ENCODE measurements at regions not wholly inside any gene's neighbourhood (a gene's known extent, or its start where the extent isn't known, plus 50 kb on each side); places are given as distances from the start of the nearest gene placed in this dataset.
"Not testable (repeated sequence)": the region's sequence is repeated elsewhere in the genome, so short reads cannot be mapped to it uniquely, and the experiment has no call there.

DNA sequence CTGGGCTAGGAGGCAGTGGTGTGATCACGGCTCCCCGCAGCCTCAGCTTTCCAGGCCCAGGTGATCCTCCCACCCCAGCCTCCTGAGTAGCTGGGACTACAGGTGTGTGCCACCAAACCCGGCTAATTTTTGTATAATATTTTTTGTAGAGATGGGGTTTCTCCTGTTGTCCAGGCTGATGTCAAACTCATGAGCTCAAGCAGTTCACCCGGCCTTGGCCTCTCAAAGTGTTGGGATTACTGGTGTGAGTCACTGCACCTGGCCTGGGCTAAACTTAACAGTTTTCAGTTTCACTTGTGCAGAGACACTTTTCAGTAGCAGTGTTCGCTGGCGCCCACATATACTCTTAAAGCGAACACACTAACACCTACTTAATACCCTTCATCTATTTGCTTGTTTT lies 205.6 kb upstream of the ZNF608 start:
- Histone ChIP-seq H3K27ac (ENCODE audit: low read length) (no peak overlapping the region), H3K4me3 (ENCODE audit: low read length in 2 of 2) (no peak overlapping the region), H3K9me3 (ENCODE audit: control insufficient read depth in 2 of 2, low read length in 2 of 2) (no peaks in the 10 kb centered on the region), H3K36me3 (ENCODE audit: control insufficient read depth in 2 of 2, insufficient read depth in 2 of 2, low read length in 2 of 2) (no peaks in the 10 kb centered on the region), H3K9ac (ENCODE audit: low read length in 2 of 2) (no peak overlapping the region), H3K4me1 (ENCODE audit: control insufficient read depth, insufficient read depth, low read length) (no peaks in the 10 kb centered on the region), H3K27me3 (ENCODE audit: control insufficient read depth in 1 of 2, insufficient read depth in 2 of 2, low read length in 2 of 2) (no peaks in the 10 kb centered on the region)

- H3K9ac ChIP-seq (ENCODE audit: low read length in 2 of 2): no peak overlapping the region
- no peak overlapping the region for H3K4me3 ChIP-seq (ENCODE audit: low read length in 2 of 2)
- H3K27ac ChIP-seq (ENCODE audit: low read length): no peak overlapping the region
- no peaks in the 10 kb centered on the region for H3K36me3 ChIP-seq (ENCODE audit: control insufficient read depth in 2 of 2, insufficient read depth in 2 of 2, low read length in 2 of 2)
- no peaks in the 10 kb centered on the region for H3K9me3 ChIP-seq (ENCODE audit: control insufficient read depth in 2 of 2, low read length in 2 of 2)
- no peaks in the 10 kb centered on the region for H3K4me1 ChIP-seq (ENCODE audit: control insufficient read depth, insufficient read depth, low read length)
- H3K27me3 ChIP-seq (ENCODE audit: control insufficient read depth in 1 of 2, insufficient read depth in 2 of 2, low read length in 2 of 2): no peaks in the 10 kb centered on the region
Measured at GRCh38 chr5:124952566-124952965, 206.1 kb upstream of the ZNF608 start.

- H3K9ac ChIP-seq (ENCODE audit: low read length in 2 of 2): no peak overlapping the region
- H3K27me3 ChIP-seq (ENCODE audit: control insufficient read depth in 1 of 2, insufficient read depth in 2 of 2, low read length in 2 of 2): no peaks in the 10 kb centered on the region
- H3K4me1 ChIP-seq (ENCODE audit: control insufficient read depth, insufficient read depth, low read length): no peaks in the 10 kb centered on the region
- no peak overlapping the region for H3K4me3 ChIP-seq (ENCODE audit: low read length in 2 of 2)
- no peaks in the 10 kb centered on the region for H3K36me3 ChIP-seq (ENCODE audit: control insufficient read depth in 2 of 2, insufficient read depth in 2 of 2, low read length in 2 of 2)
- H3K9me3 ChIP-seq (ENCODE audit: control insufficient read depth in 2 of 2, low read length in 2 of 2): no peaks in the 10 kb centered on the region
- no peak overlapping the region for H3K27ac ChIP-seq (ENCODE audit: low read length)
Measured at GRCh38 chr5:124954784-124955183, 208.3 kb upstream of the ZNF608 start.

GRCh38 chr5:124956471-124957029 lies 210.1 kb upstream of the ZNF608 start:
- no peaks in the 10 kb centered on the region for H3K4me1 ChIP-seq (ENCODE audit: control insufficient read depth, insufficient read depth, low read length)
- H3K36me3 ChIP-seq (ENCODE audit: control insufficient read depth in 2 of 2, insufficient read depth in 2 of 2, low read length in 2 of 2): no peaks in the 10 kb centered on the region
- no peaks in the 10 kb centered on the region for H3K27me3 ChIP-seq (ENCODE audit: control insufficient read depth in 1 of 2, insufficient read depth in 2 of 2, low read length in 2 of 2)
- no peak overlapping the region for H3K27ac ChIP-seq (ENCODE audit: low read length)
- H3K9ac ChIP-seq (ENCODE audit: low read length in 2 of 2): no peak overlapping the region
- H3K4me3 ChIP-seq (ENCODE audit: low read length in 2 of 2): no peak overlapping the region
- H3K9me3 ChIP-seq (ENCODE audit: control insufficient read depth in 2 of 2, low read length in 2 of 2): no peaks in the 10 kb centered on the region

DNA sequence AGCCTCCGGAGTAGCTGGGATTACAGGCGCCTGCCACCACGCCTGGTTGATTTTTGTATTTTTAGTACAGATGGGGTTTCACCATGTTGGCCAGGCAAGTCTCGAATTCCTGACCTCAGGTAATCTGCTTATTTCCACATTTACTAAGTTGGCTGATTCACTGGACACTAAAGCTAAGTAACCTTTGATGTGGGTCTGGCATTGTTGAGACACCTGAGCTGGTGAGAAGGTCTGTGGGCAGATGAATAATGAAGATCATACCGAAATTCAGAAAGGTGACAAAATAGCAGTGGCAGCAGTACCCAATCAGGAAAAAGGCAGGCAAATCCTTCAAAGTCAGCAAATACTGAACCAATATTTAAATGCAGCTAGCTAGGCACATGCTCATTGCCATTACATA lies 210.6 kb upstream of the ZNF608 start:
- Histone ChIP-seq H3K36me3 (ENCODE audit: control insufficient read depth in 2 of 2, insufficient read depth in 2 of 2, low read length in 2 of 2) (no peaks in the 10 kb centered on the region), H3K27ac (ENCODE audit: low read length) (no peak overlapping the region), H3K9ac (ENCODE audit: low read length in 2 of 2) (no peak overlapping the region), H3K9me3 (ENCODE audit: control insufficient read depth in 2 of 2, low read length in 2 of 2) (no peaks in the 10 kb centered on the region), H3K4me1 (ENCODE audit: control insufficient read depth, insufficient read depth, low read length) (no peaks in the 10 kb centered on the region), H3K27me3 (ENCODE audit: control insufficient read depth in 1 of 2, insufficient read depth in 2 of 2, low read length in 2 of 2) (no peaks in the 10 kb centered on the region), H3K4me3 (ENCODE audit: low read length in 2 of 2) (no peak overlapping the region)

- H3K27ac ChIP-seq (ENCODE audit: low read length): no peak overlapping the region
- H3K9ac ChIP-seq (ENCODE audit: low read length in 2 of 2): no peak overlapping the region
- H3K4me3 ChIP-seq (ENCODE audit: low read length in 2 of 2): no peak overlapping the region
- H3K9me3 ChIP-seq (ENCODE audit: control insufficient read depth in 2 of 2, low read length in 2 of 2): no peaks in the 10 kb centered on the region
- H3K36me3 ChIP-seq (ENCODE audit: control insufficient read depth in 2 of 2, insufficient read depth in 2 of 2, low read length in 2 of 2): no peaks in the 10 kb centered on the region
- no peaks in the 10 kb centered on the region for H3K27me3 ChIP-seq (ENCODE audit: control insufficient read depth in 1 of 2, insufficient read depth in 2 of 2, low read length in 2 of 2)
- H3K4me1 ChIP-seq (ENCODE audit: control insufficient read depth, insufficient read depth, low read length): no peaks in the 10 kb centered on the region
Measured at GRCh38 chr5:124960266-124960665, 213.8 kb upstream of the ZNF608 start.

DNA sequence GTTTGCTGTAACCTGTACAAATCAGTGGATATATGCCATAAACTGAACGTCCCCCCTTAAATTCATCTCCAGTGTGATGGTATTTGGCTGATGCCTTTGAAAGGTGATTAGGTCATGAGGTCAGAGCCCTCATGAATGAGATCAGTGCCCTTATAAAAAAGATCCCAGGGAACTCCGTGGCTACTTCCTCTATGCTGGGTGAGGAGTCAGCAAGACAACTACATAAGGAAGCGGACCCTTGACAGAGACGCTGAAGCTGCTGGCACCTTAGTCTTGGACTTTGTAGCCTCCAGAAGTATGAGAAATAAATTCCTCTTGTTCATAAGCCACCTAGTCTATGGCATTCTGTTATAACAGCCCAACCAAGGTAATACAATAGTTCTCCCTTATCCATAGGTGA lies 215.1 kb upstream of the ZNF608 start:
- Histone ChIP-seq H3K27ac (ENCODE audit: low read length) (no peak overlapping the region), H3K9ac (ENCODE audit: low read length in 2 of 2) (no peak overlapping the region)

GRCh38 chr5:124962111-124962510 lies 215.7 kb upstream of the ZNF608 start:
- H3K36me3 ChIP-seq (ENCODE audit: control insufficient read depth in 2 of 2, insufficient read depth in 2 of 2, low read length in 2 of 2): no peaks in the 10 kb centered on the region
- H3K27ac ChIP-seq (ENCODE audit: low read length): no peak overlapping the region
- no peaks in the 10 kb centered on the region for H3K4me1 ChIP-seq (ENCODE audit: control insufficient read depth, insufficient read depth, low read length)
- H3K4me3 ChIP-seq (ENCODE audit: low read length in 2 of 2): no peak overlapping the region
- no peaks in the 10 kb centered on the region for H3K27me3 ChIP-seq (ENCODE audit: control insufficient read depth in 1 of 2, insufficient read depth in 2 of 2, low read length in 2 of 2)
- H3K9ac ChIP-seq (ENCODE audit: low read length in 2 of 2): no peak overlapping the region
- H3K9me3 ChIP-seq (ENCODE audit: control insufficient read depth in 2 of 2, low read length in 2 of 2): no peaks in the 10 kb centered on the region

More for the DNA sequence above, 215.1 kb upstream of the ZNF608 start:
- no peaks in the 10 kb centered on the region for H3K27me3 ChIP-seq (ENCODE audit: control insufficient read depth in 1 of 2, insufficient read depth in 2 of 2, low read length in 2 of 2)
- no peaks in the 10 kb centered on the region for H3K9me3 ChIP-seq (ENCODE audit: control insufficient read depth in 2 of 2, low read length in 2 of 2)
- H3K36me3 ChIP-seq (ENCODE audit: control insufficient read depth in 2 of 2, insufficient read depth in 2 of 2, low read length in 2 of 2): no peaks in the 10 kb centered on the region
- no peaks in the 10 kb centered on the region for H3K4me1 ChIP-seq (ENCODE audit: control insufficient read depth, insufficient read depth, low read length)
- no peak overlapping the region for H3K4me3 ChIP-seq (ENCODE audit: low read length in 2 of 2)

- no peaks in the 10 kb centered on the region for H3K4me1 ChIP-seq (ENCODE audit: control insufficient read depth, insufficient read depth, low read length)
- no peak overlapping the region for H3K27ac ChIP-seq (ENCODE audit: low read length)
- no peaks in the 10 kb centered on the region for H3K9me3 ChIP-seq (ENCODE audit: control insufficient read depth in 2 of 2, low read length in 2 of 2)
- no peaks in the 10 kb centered on the region for H3K27me3 ChIP-seq (ENCODE audit: control insufficient read depth in 1 of 2, insufficient read depth in 2 of 2, low read length in 2 of 2)
- H3K36me3 ChIP-seq (ENCODE audit: control insufficient read depth in 2 of 2, insufficient read depth in 2 of 2, low read length in 2 of 2): no peaks in the 10 kb centered on the region
- no peak overlapping the region for H3K4me3 ChIP-seq (ENCODE audit: low read length in 2 of 2)
- no peak overlapping the region for H3K9ac ChIP-seq (ENCODE audit: low read length in 2 of 2)
Measured at GRCh38 chr5:124962735-124963134, 216.3 kb upstream of the ZNF608 start.

DNA sequence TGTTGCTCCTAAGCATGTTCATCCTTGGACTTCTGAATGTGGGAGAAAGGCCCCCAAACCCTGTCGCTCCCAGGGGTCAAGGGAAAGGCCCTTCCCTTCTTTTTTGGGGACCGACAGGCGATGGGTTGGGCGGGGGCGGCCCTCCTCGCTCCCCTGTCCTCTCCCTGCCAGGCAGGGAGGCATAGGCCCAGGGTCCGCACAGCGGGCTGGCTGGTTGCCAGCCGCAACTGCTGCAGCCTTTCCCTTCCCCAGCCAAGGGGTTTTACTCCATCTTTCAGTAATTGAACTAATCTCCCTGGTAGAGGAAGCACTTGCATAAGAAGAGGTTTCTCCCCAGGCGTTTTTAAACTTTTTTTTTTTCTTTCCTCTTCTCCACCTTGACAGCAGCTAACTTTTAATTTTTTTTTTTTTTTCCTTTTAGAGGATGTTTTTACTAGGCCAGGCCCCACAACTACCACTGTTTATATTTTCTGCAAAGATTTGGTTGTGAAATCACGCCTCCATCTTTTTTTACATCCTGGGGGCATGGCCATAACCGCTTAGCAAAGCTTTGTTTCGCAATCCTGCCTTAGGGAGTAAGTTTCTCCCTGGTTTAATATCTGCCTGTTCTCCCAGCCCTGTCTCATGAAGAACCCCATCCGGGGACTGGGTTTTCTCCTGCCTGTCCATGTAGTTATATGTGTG lies 216.9 kb upstream of the ZNF608 start:
- no peaks in the 10 kb centered on the region for H3K9me3 ChIP-seq (ENCODE audit: control insufficient read depth in 2 of 2, low read length in 2 of 2)
- H3K27ac ChIP-seq (ENCODE audit: low read length): no peak overlapping the region
- no peaks in the 10 kb centered on the region for H3K36me3 ChIP-seq (ENCODE audit: control insufficient read depth in 2 of 2, insufficient read depth in 2 of 2, low read length in 2 of 2)
- no peaks in the 10 kb centered on the region for H3K4me1 ChIP-seq (ENCODE audit: control insufficient read depth, insufficient read depth, low read length)
- H3K9ac ChIP-seq (ENCODE audit: low read length in 2 of 2): no peak overlapping the region
- H3K4me3 ChIP-seq (ENCODE audit: low read length in 2 of 2): no peak overlapping the region
- H3K27me3 ChIP-seq (ENCODE audit: control insufficient read depth in 1 of 2, insufficient read depth in 2 of 2, low read length in 2 of 2): no peaks in the 10 kb centered on the region

GRCh38 chr5:124966741-124967140 lies 220.3 kb upstream of the ZNF608 start:
- not testable (repeated sequence) for H3K4me3 ChIP-seq (ENCODE audit: low read length in 2 of 2); H3K9ac ChIP-seq (ENCODE audit: low read length in 2 of 2); H3K27ac ChIP-seq (ENCODE audit: low read length); H3K9me3 ChIP-seq (ENCODE audit: control insufficient read depth in 2 of 2, low read length in 2 of 2); H3K4me1 ChIP-seq (ENCODE audit: control insufficient read depth, insufficient read depth, low read length); H3K27me3 ChIP-seq (ENCODE audit: control insufficient read depth in 1 of 2, insufficient read depth in 2 of 2, low read length in 2 of 2); H3K36me3 ChIP-seq (ENCODE audit: control insufficient read depth in 2 of 2, insufficient read depth in 2 of 2, low read length in 2 of 2)

All from stomach smooth muscle (tissue), 2 donors.